H9 (cell line): ENCODE measurements at regions not wholly inside any gene's neighbourhood (a gene's known extent, or its start where the extent isn't known, plus 50 kb on each side); places are given as distances from the start of the nearest gene placed in this dataset.

Experiments
- DNase-seq: peaks from one replicate; pipeline ENCODE4 v3.0.0-alpha.2; 2017
- H2AFZ ChIP-seq: one replicate; pipeline ENCODE4 v1.6.1; 2013; ENCODE audit warnings: mild to moderate bottlenecking, low read length, control low read depth, moderate library complexity
- H2AK5ac ChIP-seq: 2 replicates; pipeline ENCODE4 v1.6.1; 2013; ENCODE audit warnings: low read length, control low read depth, mixed read lengths; ENCODE audit not compliant: insufficient read length
- H2BK120ac ChIP-seq: one replicate; pipeline ENCODE4 v1.6.1; 2013; ENCODE audit warnings: low read depth, mild to moderate bottlenecking, low read length, control low read depth, inconsistent platforms; ENCODE audit not compliant: poor library complexity, severe bottlenecking
- H2BK12ac ChIP-seq: 2 replicates; pipeline ENCODE4 v1.6.1; 2013; ENCODE audit warnings: low read length, control low read depth, mixed read lengths, low read depth; ENCODE audit not compliant: insufficient read length
- H2BK15ac ChIP-seq: 2 replicates; pipeline ENCODE4 v1.6.1; 2013; ENCODE audit warnings: low read depth, low read length, control low read depth
- H2BK20ac ChIP-seq: one replicate; pipeline ENCODE4 v1.6.1; 2013; ENCODE audit warnings: low read depth, mild to moderate bottlenecking, low read length, control low read depth, inconsistent platforms; ENCODE audit not compliant: poor library complexity, severe bottlenecking
- H2BK5ac ChIP-seq: 2 replicates; pipeline ENCODE4 v1.6.1; 2013; ENCODE audit warnings: low read length, control low read depth, mixed read lengths; ENCODE audit not compliant: insufficient read length
- H3K14ac ChIP-seq: 2 replicates; pipeline ENCODE4 v1.6.1; 2013; ENCODE audit warnings: low read length, control low read depth; ENCODE audit not compliant: insufficient read depth
- H3K18ac ChIP-seq: 2 replicates; pipeline ENCODE4 v1.6.1; 2013; ENCODE audit warnings: low read depth, mild to moderate bottlenecking, mixed read lengths, low read length, control low read depth; ENCODE audit not compliant: insufficient read length
- H3K23ac ChIP-seq: 2 replicates; pipeline ENCODE4 v1.6.1; 2013; ENCODE audit warnings: low read length, control low read depth, mixed read lengths, low read depth; ENCODE audit not compliant: insufficient read length
- H3K23me2 ChIP-seq: 2 replicates; pipeline ENCODE4 v1.6.1; 2013; ENCODE audit warnings: low read depth, mild to moderate bottlenecking, mixed read lengths, low read length, control low read depth; ENCODE audit not compliant: insufficient read length, poor library complexity, severe bottlenecking
- H3K27ac ChIP-seq: 2 replicates; pipeline ENCODE4 v1.5.1; 2013; ENCODE audit warnings: low read length, control low read depth, mixed read lengths, low read depth; ENCODE audit not compliant: insufficient read length
- H3K27me3 ChIP-seq: 2 replicates; pipeline ENCODE4 v1.6.1; 2013; ENCODE audit warnings: low read length, control low read depth, inconsistent platforms; ENCODE audit not compliant: insufficient read depth
- H3K4ac ChIP-seq: 2 replicates; pipeline ENCODE4 v1.6.1; 2013; ENCODE audit warnings: low read depth, mild to moderate bottlenecking, control low read depth, inconsistent platforms, low read length, moderate library complexity
- H3K4me1 ChIP-seq: 2 replicates; pipeline ENCODE4 v1.6.1; 2013; ENCODE audit warnings: low read length, control low read depth, inconsistent platforms; ENCODE audit not compliant: insufficient read depth
- H3K4me2 ChIP-seq: 2 replicates; pipeline ENCODE4 v1.6.1; 2013; ENCODE audit warnings: low read length, control low read depth, mixed read lengths; ENCODE audit not compliant: insufficient read length, insufficient read depth
- H3K56ac ChIP-seq: 2 replicates; pipeline ENCODE4 v1.6.1; 2013; ENCODE audit warnings: low read depth, mild to moderate bottlenecking, mixed read lengths, low read length, control low read depth; ENCODE audit not compliant: insufficient read length
- H3K79me1 ChIP-seq: 2 replicates; pipeline ENCODE4 v1.6.1; 2013; ENCODE audit warnings: low read depth, mild to moderate bottlenecking, moderate library complexity, low read length, control low read depth, inconsistent platforms; ENCODE audit not compliant: insufficient read depth, poor library complexity, severe bottlenecking
- H3K79me2 ChIP-seq: 2 replicates; pipeline ENCODE4 v1.6.1; 2013; ENCODE audit warnings: low read length, control low read depth, inconsistent platforms; ENCODE audit not compliant: insufficient read depth
- H3K9ac ChIP-seq: 2 replicates; pipeline ENCODE4 v1.6.1; 2013; ENCODE audit warnings: low read length, control low read depth, mixed read lengths; ENCODE audit not compliant: insufficient read length; ENCODE audit errors: extremely low read depth
- H3K9me3 ChIP-seq: one replicate; pipeline ENCODE4 v1.6.1; 2013; ENCODE audit warnings: low read depth, low read length, inconsistent platforms; ENCODE audit not compliant: control insufficient read depth
- H3T11ph ChIP-seq: one replicate; pipeline ENCODE4 v1.6.1; 2013; ENCODE audit warnings: mild to moderate bottlenecking, low read length, control low read depth, inconsistent platforms
- H4K20me1 ChIP-seq: one replicate; pipeline ENCODE4 v1.6.1; 2013; ENCODE audit not compliant: control insufficient read depth, insufficient read length, insufficient read depth
- H4K5ac ChIP-seq: 2 replicates; pipeline ENCODE4 v1.6.1; 2013; ENCODE audit warnings: low read depth, mild to moderate bottlenecking, mixed read lengths, low read length, control low read depth; ENCODE audit not compliant: insufficient read length
- H4K8ac ChIP-seq: replicated peaks from 2 replicates; pipeline ENCODE4 v1.6.1; 2013; ENCODE audit warnings: low read length, control low read depth, mixed read lengths, low read depth; ENCODE audit not compliant: insufficient read length
- H4K91ac ChIP-seq: 2 replicates; pipeline ENCODE4 v1.6.1; 2013; ENCODE audit warnings: low read depth, mild to moderate bottlenecking, moderate library complexity, mixed read lengths, low read length, control low read depth; ENCODE audit not compliant: insufficient read length
- H3K27ac Mint-ChIP-seq, 3 experiments: 2 replicates in 2 of 3; 3 replicates in 1 of 3; pipeline ENCODE4 v1.8.0; 2020 to 2021; ENCODE audit warnings: mixed read lengths in 3 of 3, mild to moderate bottlenecking in 1 of 3, moderate library complexity in 1 of 3
- H3K27me3 Mint-ChIP-seq: 2 replicates; pipeline ENCODE4 v1.8.0; 2021; ENCODE audit warnings: low read depth, mild to moderate bottlenecking, moderate library complexity, mixed read lengths
- H3K36me3 Mint-ChIP-seq, 3 experiments: 2 replicates in 2 of 3; 3 replicates in 1 of 3; pipeline ENCODE4 v1.8.0; 2020 to 2021; ENCODE audit warnings: low read depth in 3 of 3, mixed read lengths in 3 of 3; ENCODE audit not compliant: insufficient read depth in 1 of 3
- H3K4me1 Mint-ChIP-seq, 2 experiments: 2 replicates each; pipeline ENCODE4 v1.8.0; 2020; ENCODE audit warnings: mixed read lengths in 2 of 2
- H3K4me3 Mint-ChIP-seq, 2 experiments: 2 replicates in 1 of 2; 3 replicates in 1 of 2; pipeline ENCODE4 v1.8.0; 2020 to 2021; ENCODE audit warnings: mild to moderate bottlenecking in 2 of 2, mixed read lengths in 2 of 2, moderate library complexity in 1 of 2
- H3K9me3 Mint-ChIP-seq, 2 experiments: 2 replicates in 1 of 2; 3 replicates in 1 of 2; pipeline ENCODE4 v1.8.0; 2020; ENCODE audit warnings: mild to moderate bottlenecking in 2 of 2, mixed read lengths in 2 of 2, moderate library complexity in 1 of 2
- WGBS: extraction: QIAGEN DNeasy Blood & Tissue Kit; methylation state at CpG from one replicate; pipeline ENCODE4 v1.1.7; 2013; ENCODE audit warnings: missing lambda C conversion rate, low lambda C conversion rate, mixed read lengths; ENCODE audit not compliant: insufficient read length; ENCODE audit errors: extremely low coverage; 5-methylcytosine and 5-hydroxymethylcytosine counted together
- TF ChIP-seq, protein P1 (sequence below): fragments of 200-600 bp; sonication (generic); conservative IDR thresholded peaks from 3 replicates; pipeline ENCODE4 v1.8.0; 2021; ENCODE audit warnings: antibody characterized with exemption, mild to moderate bottlenecking

DNA sequence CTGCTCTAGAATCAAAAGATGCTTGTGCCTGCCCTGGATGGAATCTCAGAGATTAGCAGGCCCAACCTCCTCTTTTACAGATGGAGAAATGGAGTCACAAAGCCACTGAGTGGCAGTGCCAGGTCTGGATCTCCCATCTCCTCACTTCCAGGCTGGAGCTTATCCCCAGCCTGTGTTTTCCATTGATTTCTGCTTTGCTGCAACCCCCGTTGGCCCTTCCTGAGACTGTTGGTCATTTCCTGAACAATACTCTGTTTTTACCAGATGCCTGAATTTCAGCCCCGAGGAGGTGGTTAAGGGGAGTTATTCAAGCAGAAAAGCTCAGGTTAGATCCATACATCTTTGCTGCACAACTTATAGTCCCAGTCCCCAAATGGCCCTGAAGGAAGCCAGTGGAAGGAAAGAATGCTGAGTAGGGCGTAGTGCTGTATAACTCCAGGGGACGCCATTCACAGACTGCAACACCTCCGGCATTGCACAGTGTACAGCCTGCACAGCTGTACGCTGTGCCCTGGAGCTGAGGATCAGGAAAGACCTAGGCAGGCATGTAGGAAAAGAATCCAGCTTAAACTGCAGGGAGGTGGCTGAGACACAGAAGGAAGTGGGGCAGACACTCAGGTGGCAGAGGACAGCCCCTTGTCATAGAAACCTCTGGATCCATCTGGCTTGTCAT lies 77.5 kb downstream of the RPLP1 start:
- DNase-seq: no peak
- no peak overlapping the region for H4K91ac ChIP-seq
- no peaks in the 10 kb centered on the region for H3K79me1 ChIP-seq
- H3K23ac ChIP-seq: no peak overlapping the region
- H2AFZ ChIP-seq: no peak overlapping the region
- no peak overlapping the region for H4K5ac ChIP-seq
- no peak overlapping the region for H3K18ac ChIP-seq
- Mint-ChIP-seq H3K9me3 (peaks cover 4% of the 10 kb centered on the region in 2 experiments; a peak in 2 of 5 replicates), H3K4me3 (peak overlapping the region in 1 of 2 experiments; percentile 27; a peak in 1 of 5 replicates), H3K27ac (peak overlapping the region in 1 of 3 experiments; percentile 33; a peak in 1 of 7 replicates), H3K27me3 (no peaks in the 10 kb centered on the region), H3K4me1 (peaks cover 24 to 62% of the 10 kb centered on the region in 2 experiments), H3K36me3 (peaks cover 0 to 4% (median 0%) of the 10 kb centered on the region in 3 experiments; a peak in 3 of 7 replicates)
- no peak overlapping the region for H2AK5ac ChIP-seq
- no peaks in the 10 kb centered on the region for H4K20me1 ChIP-seq
- no peaks in the 10 kb centered on the region for H3K23me2 ChIP-seq
- no peak overlapping the region for H3K4me2 ChIP-seq
- H3T11ph ChIP-seq: no peak overlapping the region
- H3K4me1 ChIP-seq: peaks cover 10% of the 10 kb centered on the region; the same call in 1 of the 2 replicates
- H3K14ac ChIP-seq: no peak overlapping the region
- WGBS: no CpG with 5 or more reads among the region's 6 CpGs
- no peaks in the 10 kb centered on the region for H3K79me2 ChIP-seq
- no peak overlapping the region for H2BK120ac ChIP-seq
- H3K56ac ChIP-seq: no peak overlapping the region
- no peak overlapping the region for H2BK20ac ChIP-seq
- no peak overlapping the region for H2BK5ac ChIP-seq
- no peak overlapping the region for H2BK12ac ChIP-seq
- no peak overlapping the region for H2BK15ac ChIP-seq
- H4K8ac ChIP-seq: no peak overlapping the region
- no peak overlapping the region for H3K4ac ChIP-seq
- no peak overlapping the region for H3K9ac ChIP-seq
- TF ChIP-seq, protein P1, sequence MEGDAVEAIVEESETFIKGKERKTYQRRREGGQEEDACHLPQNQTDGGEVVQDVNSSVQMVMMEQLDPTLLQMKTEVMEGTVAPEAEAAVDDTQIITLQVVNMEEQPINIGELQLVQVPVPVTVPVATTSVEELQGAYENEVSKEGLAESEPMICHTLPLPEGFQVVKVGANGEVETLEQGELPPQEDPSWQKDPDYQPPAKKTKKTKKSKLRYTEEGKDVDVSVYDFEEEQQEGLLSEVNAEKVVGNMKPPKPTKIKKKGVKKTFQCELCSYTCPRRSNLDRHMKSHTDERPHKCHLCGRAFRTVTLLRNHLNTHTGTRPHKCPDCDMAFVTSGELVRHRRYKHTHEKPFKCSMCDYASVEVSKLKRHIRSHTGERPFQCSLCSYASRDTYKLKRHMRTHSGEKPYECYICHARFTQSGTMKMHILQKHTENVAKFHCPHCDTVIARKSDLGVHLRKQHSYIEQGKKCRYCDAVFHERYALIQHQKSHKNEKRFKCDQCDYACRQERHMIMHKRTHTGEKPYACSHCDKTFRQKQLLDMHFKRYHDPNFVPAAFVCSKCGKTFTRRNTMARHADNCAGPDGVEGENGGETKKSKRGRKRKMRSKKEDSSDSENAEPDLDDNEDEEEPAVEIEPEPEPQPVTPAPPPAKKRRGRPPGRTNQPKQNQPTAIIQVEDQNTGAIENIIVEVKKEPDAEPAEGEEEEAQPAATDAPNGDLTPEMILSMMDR: no peak
- H3K27ac ChIP-seq: no peak overlapping the region
- no peaks in the 10 kb centered on the region for H3K9me3 ChIP-seq
- no peaks in the 10 kb centered on the region for H3K27me3 ChIP-seq
